HL-60 (cell line): ENCODE measurements at regions not wholly inside any gene's neighbourhood (a gene's known extent, or its start where the extent isn't known, plus 50 kb on each side); places are given as distances from the start of the nearest gene placed in this dataset.

Experiments used
- DNase-seq, 2 experiments: peaks; one replicate each; pipeline ENCODE4 v3.0.0-alpha.2; 2010 to 2020; ENCODE audit warnings: low read depth in 1 of 2, low spot score in 1 of 2
- H3K27ac ChIP-seq: fragments of 250-450 bp; sonication (Bioruptor Pico); replicated peaks from 2 replicates; pipeline ENCODE4 v1.5.1; 2020; ENCODE audit warnings: mild to moderate bottlenecking, moderate library complexity
- H3K27me3 ChIP-seq: fragments of 250-450 bp; sonication (Bioruptor Pico); 2 replicates; pipeline ENCODE4 v1.5.1; 2021; ENCODE audit warnings: mild to moderate bottlenecking, moderate library complexity; ENCODE audit not compliant: insufficient read depth, poor library complexity, severe bottlenecking
- H3K4me3 ChIP-seq: replicated peaks from 2 replicates; pipeline ENCODE4 v1.5.1; 2011; ENCODE audit warnings: mild to moderate bottlenecking, control low read depth, low read length; ENCODE audit not compliant: insufficient read depth
- CTCF ChIP-seq: IDR thresholded peaks from one replicate; pipeline ENCODE4 v1.5.1; 2011; ENCODE audit warnings: low read length, control low read depth, inconsistent platforms; ENCODE audit not compliant: insufficient read depth
- GABPA ChIP-seq: IDR thresholded peaks from 2 replicates; pipeline ENCODE4 v1.6.1; 2012; ENCODE audit warnings: low read depth
- POLR2AphosphoS5 ChIP-seq: IDR thresholded peaks from 2 replicates; pipeline ENCODE4 v1.6.1; 2012; ENCODE audit warnings: low read depth
- REST ChIP-seq: IDR thresholded peaks from 2 replicates; pipeline ENCODE4 v1.6.1; 2012; ENCODE audit warnings: low read depth; ENCODE audit not compliant: insufficient replicate concordance
- SPI1 ChIP-seq: IDR thresholded peaks from 2 replicates; pipeline ENCODE4 v1.6.1; 2012; ENCODE audit warnings: low read depth, mild to moderate bottlenecking, borderline replicate concordance

- DNase-seq: no peak
- no peaks in the 10 kb centered on the region for H3K27me3 ChIP-seq
- H3K4me3 ChIP-seq: no peak overlapping the region
- H3K27ac ChIP-seq: no peak overlapping the region
- TF ChIP-seq POLR2AphosphoS5: no peak
- no peak for TF ChIP-seq SPI1
- TF ChIP-seq REST: no peak
- TF ChIP-seq CTCF: no peak
- TF ChIP-seq GABPA: no peak
These were observed 176.8 kb downstream of the KIF26A start for GRCh38 chr14:104315169-104315568.

GRCh38 chr14:104315625-104316024, 177.2 kb downstream of the KIF26A start:
- TF ChIP-seq CTCF: no peak
- no peak for TF ChIP-seq GABPA
- no peak for TF ChIP-seq SPI1
- TF ChIP-seq POLR2AphosphoS5: no peak
- no peak for TF ChIP-seq REST
- Histone ChIP-seq H3K4me3 (no peak overlapping the region), H3K27ac (no peak overlapping the region), H3K27me3 (no peaks in the 10 kb centered on the region)
- no peak for DNase-seq

- no peak for DNase-seq
- H3K27me3 ChIP-seq: no peaks in the 10 kb centered on the region
- H3K27ac ChIP-seq: no peak overlapping the region
These were observed 177.8 kb downstream of the KIF26A start for GRCh38 chr14:104316121-104316722.

More at GRCh38 chr14:104316121-104316722, 177.8 kb downstream of the KIF26A start:
- TF ChIP-seq REST (no peak), GABPA (no peak), CTCF (no peak), SPI1 (no peak), POLR2AphosphoS5 (no peak)
- no peak overlapping the region for H3K4me3 ChIP-seq
